ENCODE measurements at regions not wholly inside any gene's neighbourhood (a gene's known extent, or its start where the extent isn't known, plus 50 kb on each side); places are given as distances from the start of the nearest gene placed in this dataset.

GRCh38 chr5:120910629-120911028 lies 446.5 kb downstream of the PRR16 start:
- Histone ChIP-seq H3K36me3 (no peaks in the 10 kb centered on the region), H3K27me3 (no peaks in the 10 kb centered on the region), H3K4me1 (no peaks in the 10 kb centered on the region), H3K9me3 (no peaks in the 10 kb centered on the region), H3K27ac (no peak overlapping the region), H3K4me3 (no peak overlapping the region)
- intact Hi-C loops (cut with DNase I): no loop called here
- no peak for TF ChIP-seq POLR2A (IDR thresholded peaks at IDR 0.05)
- no peak for TF ChIP-seq CTCF (IDR thresholded peaks at IDR 0.05)
- ATAC-seq (no peak), DNase-seq (no peak)
- WGBS, 4 donors: 45 to 59% (median 50%) methylated on average over 1 of the region's 1 CpG

GRCh38 chr5:120913396-120913795 lies 449.3 kb downstream of the PRR16 start:
- intact Hi-C loops (cut with DNase I): no loop called here
- no peak for TF ChIP-seq POLR2A (IDR thresholded peaks at IDR 0.05)
- no peak for TF ChIP-seq CTCF (IDR thresholded peaks at IDR 0.05)
- H3K27me3 ChIP-seq: no peaks in the 10 kb centered on the region
- DNase-seq: no peak
- H3K4me3 ChIP-seq: no peak overlapping the region
- H3K4me1 ChIP-seq: no peaks in the 10 kb centered on the region
- WGBS, 4 donors: 60 to 76% (median 72%) methylated on average over 2 of the region's 2 CpGs
- H3K36me3 ChIP-seq: no peaks in the 10 kb centered on the region
- ATAC-seq: no peak
- no peaks in the 10 kb centered on the region for H3K9me3 ChIP-seq
- no peak overlapping the region for H3K27ac ChIP-seq

- 32 to 59% (median 45%) methylated on average over 1 of the region's 1 CpG for WGBS, 4 donors
- Histone ChIP-seq H3K36me3 (no peaks in the 10 kb centered on the region), H3K27me3 (no peaks in the 10 kb centered on the region), H3K9me3 (no peaks in the 10 kb centered on the region), H3K27ac (no peak overlapping the region), H3K4me1 (no peaks in the 10 kb centered on the region), H3K4me3 (no peak overlapping the region)
- DNase-seq: no peak
- ATAC-seq: no peak
- intact Hi-C loops (cut with DNase I): no loop called here
- TF ChIP-seq POLR2A (IDR thresholded peaks at IDR 0.05): no peak
These were observed 453.2 kb downstream of the PRR16 start for GRCh38 chr5:120917214-120917758.

- WGBS, 4 donors: 92 to 97% (median 95%) methylated on average over 2 of the region's 2 CpGs
- no peak for ATAC-seq
- intact Hi-C loops (cut with DNase I): no loop called here
These were observed 454.9 kb downstream of the PRR16 start for GRCh38 chr5:120919017-120919416.

More at GRCh38 chr5:120919017-120919416, 454.9 kb downstream of the PRR16 start:
- no peak for DNase-seq
- H3K36me3 ChIP-seq: no peaks in the 10 kb centered on the region
- no peak overlapping the region for H3K4me3 ChIP-seq
- H3K27ac ChIP-seq: no peak overlapping the region
- TF ChIP-seq CTCF (IDR thresholded peaks at IDR 0.05) (no peak), POLR2A (IDR thresholded peaks at IDR 0.05) (no peak)
- H3K4me1 ChIP-seq: no peaks in the 10 kb centered on the region
- no peaks in the 10 kb centered on the region for H3K9me3 ChIP-seq
- H3K27me3 ChIP-seq: no peaks in the 10 kb centered on the region

All from heart left ventricle (tissue), 16 donors.